NT2/D1 (cell line): ENCODE measurements at regions not wholly inside any gene's neighbourhood (a gene's known extent, or its start where the extent isn't known, plus 50 kb on each side); places are given as distances from the start of the nearest gene placed in this dataset.

Experiments
- YY1 ChIP-seq: IDR thresholded peaks from 2 replicates; pipeline ENCODE4 v1.6.1; 2011; ENCODE audit not compliant: insufficient read length, insufficient read depth
- ZNF274 ChIP-seq: IDR thresholded peaks from 2 replicates; pipeline ENCODE4 v1.6.1; 2011; ENCODE audit warnings: mild to moderate bottlenecking, low read depth, low read length

GRCh38 chr20:10987651-10988383 lies 314.0 kb upstream of the JAG1 start:
- TF ChIP-seq ZNF274 (no peak), YY1 (no peak)
